ENCODE measurements at regions not wholly inside any gene's neighbourhood (a gene's known extent, or its start where the extent isn't known, plus 50 kb on each side); places are given as distances from the start of the nearest gene placed in this dataset.

GRCh38 chr1:91092503-91092902 lies 70.7 kb upstream of the ZNF644 start:
- no peak for DNase-seq

GRCh38 chr1:91091812-91092211 lies 70.0 kb upstream of the ZNF644 start:
- DNase-seq: no peak

- DNase-seq: no peak
These were observed 58.8 kb upstream of the ZNF644 start for GRCh38 chr1:91080650-91081049.

- no peak for DNase-seq
These were observed 57.0 kb upstream of the ZNF644 start for GRCh38 chr1:91078859-91079258.

- DNase-seq: no peak
These were observed 55.0 kb upstream of the ZNF644 start for GRCh38 chr1:91076834-91077233.

DNA sequence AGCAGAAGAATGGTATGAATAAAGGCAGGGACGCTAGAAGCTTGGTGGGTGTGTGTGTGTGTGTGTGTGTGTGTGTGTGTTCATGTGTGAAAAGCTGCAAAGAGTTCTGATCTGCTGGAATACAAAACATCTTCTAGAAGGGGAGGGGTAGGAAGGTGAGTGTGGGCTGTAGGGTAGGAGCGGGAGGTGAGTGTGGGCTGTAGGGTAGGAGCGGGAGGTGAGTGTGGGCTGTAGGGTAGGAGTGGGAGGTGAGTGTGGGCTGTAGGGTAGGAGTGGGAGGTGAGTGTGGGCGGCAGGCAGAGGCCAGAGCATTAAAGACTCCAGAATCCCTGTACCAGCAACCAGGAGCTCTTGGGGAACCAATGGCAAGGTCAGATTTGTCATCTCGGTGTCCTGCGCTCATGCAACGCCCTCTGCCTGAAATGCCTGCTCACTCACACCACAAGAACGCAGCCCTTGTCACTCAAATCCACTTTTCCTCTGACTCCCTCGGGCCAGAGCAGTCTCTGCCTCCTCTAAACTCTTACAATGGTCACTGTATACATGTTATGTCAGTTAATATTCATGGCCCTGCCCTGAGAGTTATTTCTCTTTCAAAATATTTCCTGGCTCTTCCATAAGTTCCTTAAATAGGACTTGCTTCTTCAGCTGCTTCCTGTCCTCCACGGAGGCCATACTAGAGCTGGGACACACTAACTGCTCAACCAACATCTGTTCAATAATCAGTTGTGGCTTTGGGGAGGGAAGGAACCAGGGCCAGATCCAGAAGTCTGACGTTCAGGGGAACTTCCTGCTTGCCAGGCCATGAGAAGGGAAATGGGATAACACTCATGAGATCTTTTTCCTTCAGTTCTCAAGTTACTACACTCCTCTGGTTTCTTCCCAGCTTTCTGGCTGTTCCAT lies 53.6 kb upstream of the ZNF644 start:
- no peak for DNase-seq

DNA sequence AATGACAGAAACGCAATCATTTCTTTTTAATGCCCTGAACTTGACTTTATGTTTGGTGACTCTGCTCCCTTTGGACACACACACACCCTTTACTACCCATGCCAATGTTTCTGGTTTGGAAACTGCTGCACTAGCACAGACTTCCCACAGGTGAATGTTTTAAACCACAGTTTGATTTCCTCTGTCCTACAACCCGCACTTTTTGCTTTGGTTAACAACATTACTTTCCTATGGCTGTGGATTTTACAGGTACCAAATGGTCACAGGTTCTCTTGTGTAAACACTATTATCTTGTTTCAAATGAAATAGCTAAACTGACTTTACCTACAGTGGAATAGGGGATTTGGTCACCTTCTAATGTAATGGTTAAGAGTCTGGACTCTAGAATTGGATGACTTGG lies 51.5 kb upstream of the ZNF644 start:
- no peak for DNase-seq

- DNase-seq: no peak
These were observed 50.0 kb upstream of the ZNF644 start for GRCh38 chr1:91071838-91072237.

All from CD4-positive, alpha-beta T cell treated with Interleukin-12 subunit alpha and Interleukin-12 subunit beta, for 1 hour (primary cell).